NOMO-1 (cell line): ENCODE measurements at regions not wholly inside any gene's neighbourhood (a gene's known extent, or its start where the extent isn't known, plus 50 kb on each side); places are given as distances from the start of the nearest gene placed in this dataset.
"Not testable (repeated sequence)": the region's sequence is repeated elsewhere in the genome, so short reads cannot be mapped to it uniquely, and the experiment has no call there.

Source experiments
- DNase-seq, 2 experiments: peaks; one replicate each; lab custom pipeline; 2025; ENCODE audit not compliant: unreplicated experiment in 2 of 2; lab: John Stamatoyannopoulos, UW

- DNase-seq = not testable (repeated sequence)
Measured at GRCh38 chr4:17436047-17436749, 75.7 kb downstream of the QDPR start.

- no peak for DNase-seq
Measured at GRCh38 chr4:17433827-17434226, 78.1 kb downstream of the QDPR start.

GRCh38 chr4:17427991-17428390 is 83.9 kb downstream of the QDPR start:
- DNase-seq = no peak

GRCh38 chr4:17426222-17426621 is 85.7 kb downstream of the QDPR start:
- DNase-seq = no peak

- DNase-seq = no peak
Measured at GRCh38 chr4:17418010-17418409, 93.9 kb downstream of the QDPR start.

GRCh38 chr4:17414392-17414791 is 97.5 kb downstream of the QDPR start:
- no peak for DNase-seq

- no peak for DNase-seq
Measured at GRCh38 chr4:17400686-17401085, 111.2 kb downstream of the QDPR start.

GRCh38 chr4:17398805-17399204 is 113.1 kb downstream of the QDPR start:
- DNase-seq = no peak

GRCh38 chr4:17398035-17398434 is 113.9 kb downstream of the QDPR start:
- no peak for DNase-seq

GRCh38 chr4:17397611-17398010 is 114.3 kb downstream of the QDPR start:
- DNase-seq = no peak

GRCh38 chr4:17385403-17385802 is 126.5 kb downstream of the QDPR start:
- DNase-seq = peak in 1 of 2 experiments; percentile 0

GRCh38 chr4:17380347-17380746 is 131.5 kb downstream of the QDPR start:
- no peak for DNase-seq

GRCh38 chr4:17376205-17376604 is 135.7 kb downstream of the QDPR start:
- DNase-seq = no peak

- DNase-seq = no peak
Measured at GRCh38 chr4:17373666-17374065, 138.2 kb downstream of the QDPR start.

- no peak for DNase-seq
Measured at GRCh38 chr4:17370818-17371217, 141.1 kb downstream of the QDPR start.

GRCh38 chr4:17368408-17368807 is 143.5 kb downstream of the QDPR start:
- DNase-seq = no peak

GRCh38 chr4:17367201-17367600 is 144.7 kb downstream of the QDPR start:
- no peak for DNase-seq

- no peak for DNase-seq
Measured at GRCh38 chr4:17366496-17366895, 145.4 kb downstream of the QDPR start.

GRCh38 chr4:17362430-17362829 is 149.5 kb downstream of the QDPR start:
- DNase-seq = no peak

- no peak for DNase-seq
Measured at GRCh38 chr4:17358241-17358640, 153.6 kb downstream of the QDPR start.

GRCh38 chr4:17356926-17357325 is 155.0 kb downstream of the QDPR start:
- DNase-seq = no peak

- DNase-seq = no peak
Measured at GRCh38 chr4:17352357-17352756, 159.5 kb downstream of the QDPR start.

GRCh38 chr4:17347445-17347844 is 164.4 kb downstream of the QDPR start:
- peak in 1 of 2 experiments; percentile 4 for DNase-seq
